Frontal cortex (tissue), 3 donors: ENCODE measurements at regions not wholly inside any gene's neighbourhood (a gene's known extent, or its start where the extent isn't known, plus 50 kb on each side); places are given as distances from the start of the nearest gene placed in this dataset.

Experiments used
- DNase-seq, 2 donors: peaks; one replicate each; pipeline ENCODE4 v3.0.0; 2012; ENCODE audit warnings: low spot score in 2 of 2
- FAIRE-seq: peaks from 2 replicates; lab custom pipeline; 2012; peaks lifted over from hg19 to GRCh38; lab: Jason Lieb, UNC
- donor health status: control.
- donor health status: control.
- donor health status: control.

DNA sequence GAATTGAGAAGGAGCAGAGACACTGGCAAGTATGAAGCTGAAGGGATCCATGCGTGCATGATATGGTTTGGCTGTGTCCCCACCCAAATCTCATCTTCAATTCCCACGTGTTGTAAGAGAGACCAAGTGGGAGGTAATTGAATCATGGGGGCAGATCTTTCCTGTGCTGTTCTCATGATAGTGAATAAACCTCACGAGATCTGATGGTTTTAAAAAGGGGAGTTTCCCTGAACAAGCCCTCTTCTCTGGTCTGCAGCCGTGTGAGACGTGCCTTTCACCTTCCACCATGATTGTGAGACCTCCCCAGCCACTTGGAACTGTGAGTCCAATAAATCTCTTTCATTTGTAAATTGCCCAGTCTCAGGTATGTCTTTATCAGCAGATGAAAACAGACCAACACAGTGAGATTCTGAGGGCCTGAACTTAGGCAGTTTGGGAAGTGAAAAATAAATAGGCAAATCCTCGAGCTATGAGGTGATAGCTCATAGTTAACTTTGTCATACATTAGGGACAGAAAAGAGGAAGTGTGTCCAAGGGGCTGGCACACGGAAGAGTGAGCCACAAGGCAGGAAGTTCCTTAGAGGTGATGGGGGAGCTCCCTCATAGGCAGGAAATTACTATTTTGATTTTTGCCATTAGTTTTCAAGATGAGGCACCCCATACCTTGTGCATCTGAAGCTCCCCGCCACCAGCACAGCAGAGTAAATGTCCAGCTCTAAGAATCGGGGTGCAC lies 658.8 kb upstream of the ID2 start:
- FAIRE-seq (no peak), DNase-seq (no peak)

DNA sequence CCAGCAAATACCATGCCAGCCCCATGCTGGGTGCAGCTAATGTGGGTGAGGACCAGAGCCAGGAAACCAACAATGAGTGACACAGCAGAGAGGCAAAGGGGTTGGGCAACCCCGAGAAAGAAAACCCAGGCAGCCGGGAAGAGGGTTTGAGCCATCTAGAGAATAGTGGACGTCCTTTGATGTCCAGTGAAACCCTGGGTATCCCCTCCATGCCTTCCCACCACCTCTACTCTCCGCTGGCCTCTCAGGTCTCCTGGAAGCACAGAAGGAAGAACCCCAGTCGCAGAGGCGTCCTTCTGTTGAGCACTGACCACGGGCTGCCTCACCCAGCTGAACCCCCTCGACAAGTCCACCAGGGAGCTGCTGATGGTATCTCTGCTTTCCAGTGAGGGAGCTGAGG lies 657.4 kb upstream of the ID2 start:
- FAIRE-seq (no peak), DNase-seq (no peak)

DNA sequence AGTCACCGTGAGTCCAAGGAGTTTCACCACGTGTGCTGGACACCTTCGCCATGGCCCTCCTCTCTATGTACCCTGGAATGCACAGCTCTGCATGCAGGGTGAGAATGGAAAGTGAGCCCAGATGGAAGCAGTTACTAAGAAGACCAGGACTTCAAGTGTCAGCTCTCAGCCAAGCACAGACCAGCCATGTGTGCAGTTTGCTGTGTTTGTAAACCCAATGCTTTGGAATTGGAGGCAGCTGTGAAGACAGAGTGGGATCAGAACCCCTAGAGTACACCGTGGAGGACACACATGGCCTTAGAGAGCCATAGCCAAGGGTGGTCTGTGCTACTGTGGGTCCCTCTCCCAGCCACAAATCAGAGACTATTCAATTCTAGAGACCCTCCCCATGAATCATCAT lies 655.5 kb upstream of the ID2 start:
- no peak for DNase-seq
- no peak for FAIRE-seq

DNA sequence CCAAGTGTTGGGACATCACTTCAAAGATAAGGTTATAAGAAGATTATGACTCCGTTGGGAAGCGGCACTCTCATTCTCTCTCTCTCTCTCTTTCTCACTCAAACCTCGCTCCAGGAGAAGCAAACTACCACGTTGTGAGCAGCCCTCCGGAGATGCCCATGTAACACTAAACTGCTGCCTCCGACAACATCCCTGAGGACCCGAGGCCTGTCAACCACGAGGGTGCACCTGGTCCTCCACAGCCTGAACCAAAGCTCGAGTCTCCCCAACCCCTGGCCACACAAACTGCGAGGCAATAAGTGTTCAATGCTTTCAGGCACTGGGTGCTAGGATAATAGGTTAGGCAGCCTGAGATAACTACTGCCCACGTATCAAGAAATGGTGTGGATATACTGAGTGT lies 654.5 kb upstream of the ID2 start:
- DNase-seq: no peak
- FAIRE-seq: no peak

DNA sequence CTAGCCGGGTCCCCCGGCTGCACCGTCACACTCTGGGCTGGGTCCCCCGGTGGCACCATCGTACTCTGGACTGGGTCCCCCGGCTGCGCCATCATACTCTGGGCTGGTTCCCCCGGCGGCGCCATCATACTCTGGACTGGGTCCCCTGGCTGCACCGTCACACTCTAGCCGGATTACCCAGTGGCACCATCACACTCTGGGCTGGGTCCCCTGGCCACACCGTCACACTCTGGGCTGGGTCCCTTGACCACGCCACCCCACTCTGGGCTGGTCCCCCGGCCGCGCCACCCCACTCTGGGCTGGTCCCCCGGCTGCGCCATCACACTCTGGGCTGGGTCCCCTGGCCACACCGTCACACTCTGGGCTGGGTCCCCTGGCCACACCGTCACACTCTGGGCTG lies 653.8 kb upstream of the ID2 start:
- no peak for FAIRE-seq
- DNase-seq: no peak

DNA sequence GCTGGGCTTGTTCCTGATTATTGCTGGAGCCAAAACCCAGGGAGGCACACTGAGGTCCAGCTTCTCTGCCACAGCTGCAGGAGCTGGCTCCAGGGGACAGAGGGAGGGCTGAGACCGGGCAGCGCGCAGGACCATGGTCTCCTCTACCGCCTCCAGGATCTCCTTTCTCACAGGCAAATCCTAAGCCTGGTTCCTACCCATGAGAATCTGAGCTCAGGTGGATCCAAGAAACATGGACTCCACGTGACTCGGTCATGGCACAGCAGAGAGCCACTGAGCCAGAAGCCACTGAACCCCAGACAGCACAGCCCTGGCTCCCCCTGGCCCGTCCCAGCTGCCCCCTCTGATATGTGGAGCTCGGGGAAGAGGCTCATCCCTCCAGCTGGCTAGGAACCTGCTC lies 653.4 kb upstream of the ID2 start:
- FAIRE-seq: no peak
- no peak for DNase-seq

DNA sequence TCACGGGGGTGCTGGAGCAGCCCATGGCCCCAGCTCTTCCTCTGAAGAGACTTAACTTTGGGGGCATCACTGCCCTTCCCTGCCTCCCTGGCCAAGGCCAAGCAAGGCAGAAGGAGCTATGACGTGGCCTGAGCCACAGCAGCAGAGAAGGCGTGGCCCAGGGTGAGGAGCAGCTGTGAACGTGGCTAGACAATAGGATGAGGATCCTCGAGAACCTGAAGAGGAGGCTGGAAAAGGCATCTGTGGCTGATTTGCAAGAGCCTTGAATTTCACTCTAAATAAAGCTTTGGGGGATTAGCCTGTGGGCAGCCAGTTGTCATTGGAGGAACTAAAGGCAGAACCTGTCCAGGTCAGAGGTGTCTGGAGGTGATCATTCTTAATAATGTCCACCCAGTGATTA lies 652.9 kb upstream of the ID2 start:
- no peak for DNase-seq
- FAIRE-seq: no peak

DNA sequence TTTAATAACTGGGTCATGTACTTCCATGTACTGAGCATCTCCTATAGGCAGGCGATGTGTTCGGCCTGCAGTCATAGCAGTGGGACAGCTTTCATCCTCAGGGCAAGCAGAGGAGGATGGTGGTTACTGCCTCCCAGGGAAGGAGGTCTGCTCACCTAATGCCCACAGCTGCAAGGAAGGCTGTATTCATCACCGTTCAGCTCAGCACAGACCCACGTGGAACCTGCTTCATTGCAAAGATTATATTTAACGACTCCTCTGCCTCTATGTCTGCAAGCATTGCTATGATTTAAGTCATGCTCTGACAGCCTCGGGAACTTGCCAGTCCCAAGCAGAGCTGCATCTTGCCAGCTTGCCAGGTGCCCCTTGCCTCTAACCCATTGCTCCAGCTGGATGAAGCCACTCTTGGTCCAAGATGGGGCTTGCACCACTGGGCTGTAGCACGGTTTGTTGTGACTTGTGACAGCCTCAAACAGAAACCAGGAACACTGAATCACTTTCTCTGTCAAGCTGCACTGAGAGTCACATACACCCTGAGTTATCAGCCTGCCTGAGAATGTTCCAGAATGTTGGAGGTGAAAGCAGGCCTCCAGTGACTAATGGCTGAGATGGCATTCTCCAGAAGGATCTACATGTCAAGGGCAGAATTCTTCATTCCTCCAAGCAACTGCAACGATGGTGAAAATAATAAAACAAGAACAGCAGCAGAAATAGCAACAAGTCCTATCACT lies 651.1 kb upstream of the ID2 start:
- DNase-seq (no peak), FAIRE-seq (no peak)

DNA sequence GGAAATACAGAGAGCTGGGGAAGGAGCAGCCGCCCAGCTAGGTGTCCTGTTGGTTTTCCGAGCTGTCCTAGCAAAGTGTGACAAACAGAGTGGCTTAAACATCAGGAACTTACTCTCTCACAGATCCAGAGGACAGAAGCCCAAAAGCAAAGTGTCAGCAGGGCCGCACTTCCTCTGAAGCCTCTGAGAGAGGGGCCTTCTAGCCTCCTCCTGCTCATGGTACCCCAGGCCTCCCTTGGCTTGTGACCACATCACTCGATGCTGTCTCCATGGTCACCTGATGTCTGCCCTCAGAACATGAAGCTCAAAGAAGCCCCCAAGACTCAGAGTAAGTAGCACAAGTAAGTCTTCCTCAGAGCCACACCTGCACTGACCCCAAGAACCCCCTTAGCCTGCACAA lies 650.5 kb upstream of the ID2 start:
- FAIRE-seq (no peak), DNase-seq (no peak)

DNA sequence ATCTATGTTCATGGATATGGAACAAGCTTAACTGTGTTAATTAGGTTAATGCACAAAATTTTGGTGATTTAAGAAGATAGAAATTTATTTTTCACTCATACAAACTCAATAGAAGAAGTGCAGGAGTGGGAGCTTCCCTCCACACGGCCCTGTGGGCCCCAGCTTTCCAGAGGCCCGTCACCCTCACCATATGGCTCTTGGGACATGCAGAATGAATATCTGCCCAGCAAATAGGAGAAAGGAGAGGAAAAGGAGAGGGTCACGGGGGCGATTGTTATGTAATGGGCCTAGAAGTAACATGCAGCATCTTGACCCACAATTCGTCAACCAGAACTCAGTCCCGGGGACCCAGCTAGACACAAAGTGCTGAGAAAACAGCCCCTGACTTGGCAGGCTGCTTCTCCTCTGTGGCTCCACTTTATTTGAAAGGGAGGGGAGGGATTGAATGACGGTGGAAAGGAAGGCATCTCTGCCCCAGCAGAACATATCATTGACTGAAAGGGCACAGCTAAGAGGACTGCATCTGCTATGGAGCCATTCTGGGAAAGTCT lies 648.2 kb upstream of the ID2 start:
- FAIRE-seq (no peak), DNase-seq (no peak)

DNA sequence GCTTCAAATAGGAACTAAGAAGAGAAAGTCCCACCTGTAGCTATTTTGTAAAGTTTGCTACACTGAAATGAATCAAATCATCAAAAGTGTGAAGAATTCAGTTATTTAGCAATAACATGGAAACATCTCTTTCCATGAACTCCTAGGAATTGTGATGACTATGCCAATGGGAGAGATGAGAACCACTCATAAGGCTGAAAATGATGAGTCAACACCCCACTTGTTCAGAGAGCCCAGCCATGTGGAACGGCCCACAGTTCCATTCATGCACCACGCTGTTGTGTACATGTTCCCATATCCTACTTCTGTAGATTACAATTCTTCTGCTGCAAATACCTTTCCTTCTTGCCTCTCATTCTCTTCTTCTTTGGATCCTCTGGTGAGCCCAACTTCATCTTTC lies 645.5 kb upstream of the ID2 start:
- DNase-seq (no peak), FAIRE-seq (no peak)

DNA sequence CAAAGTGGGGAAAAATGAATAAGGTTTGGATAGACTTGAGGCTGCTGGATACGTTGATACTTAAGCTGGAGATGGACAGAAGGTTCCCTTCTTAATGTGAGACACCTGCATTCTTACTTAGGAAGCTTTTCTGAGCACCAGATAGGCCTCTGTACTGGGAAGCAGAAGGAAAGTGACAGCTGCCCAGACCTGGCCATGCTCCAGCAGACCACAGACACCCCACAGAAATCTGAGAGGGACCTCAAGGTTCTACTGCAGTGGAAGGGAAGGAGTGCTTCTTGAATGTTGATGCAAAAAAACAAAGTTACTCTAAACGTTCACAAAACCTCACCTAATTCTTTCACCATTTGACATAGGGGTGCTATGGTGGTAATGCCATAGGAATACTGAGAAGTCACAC lies 642.1 kb upstream of the ID2 start:
- FAIRE-seq (no peak), DNase-seq (no peak)

DNA sequence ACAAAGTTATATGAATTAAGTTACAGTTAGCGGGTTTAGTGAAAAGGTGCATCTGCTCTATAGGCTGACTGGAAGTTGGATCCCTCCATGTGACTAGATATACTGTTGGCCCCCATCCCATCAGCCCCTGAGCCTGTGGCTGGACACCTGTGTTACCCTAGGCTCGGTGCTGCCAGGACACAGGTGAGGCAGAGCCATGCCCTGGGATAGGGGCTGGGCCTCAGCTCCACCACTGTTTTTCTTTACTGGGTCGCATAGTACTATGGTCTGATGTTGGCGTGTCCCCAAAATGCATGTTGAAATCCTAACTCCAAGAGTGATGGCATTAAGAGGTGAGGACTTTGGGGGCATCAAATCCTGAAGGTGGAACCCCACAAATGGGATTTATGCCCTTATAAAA lies 638.6 kb upstream of the ID2 start:
- no peak for FAIRE-seq
- DNase-seq: no peak

DNA sequence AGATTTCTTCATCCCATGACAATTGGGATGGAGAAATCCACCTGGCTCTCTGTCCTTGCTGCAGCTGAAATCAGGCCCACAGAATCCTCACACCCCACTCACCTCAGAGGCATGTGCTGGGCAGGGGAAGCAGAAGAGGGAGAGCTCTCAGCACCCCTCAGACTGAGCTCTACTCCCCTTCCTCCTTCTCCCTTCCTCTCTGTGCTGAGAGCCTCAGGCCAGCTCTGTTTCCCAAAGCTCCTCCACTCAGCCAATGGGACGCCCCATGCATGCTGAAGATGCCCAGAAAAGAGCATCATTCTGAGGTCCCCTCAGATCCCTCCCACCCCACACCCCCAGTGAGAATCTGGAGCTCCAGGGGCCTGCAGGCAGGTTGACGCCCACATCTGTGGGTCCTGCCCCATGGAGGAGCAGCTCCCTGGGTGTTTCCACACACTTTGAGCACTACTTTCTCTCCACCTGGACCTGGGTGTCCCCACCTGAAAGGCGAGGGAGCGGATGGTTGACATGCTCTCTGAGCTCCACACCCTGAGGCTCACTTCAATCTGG lies 637.7 kb upstream of the ID2 start:
- no peak for DNase-seq
- no peak for FAIRE-seq

DNA sequence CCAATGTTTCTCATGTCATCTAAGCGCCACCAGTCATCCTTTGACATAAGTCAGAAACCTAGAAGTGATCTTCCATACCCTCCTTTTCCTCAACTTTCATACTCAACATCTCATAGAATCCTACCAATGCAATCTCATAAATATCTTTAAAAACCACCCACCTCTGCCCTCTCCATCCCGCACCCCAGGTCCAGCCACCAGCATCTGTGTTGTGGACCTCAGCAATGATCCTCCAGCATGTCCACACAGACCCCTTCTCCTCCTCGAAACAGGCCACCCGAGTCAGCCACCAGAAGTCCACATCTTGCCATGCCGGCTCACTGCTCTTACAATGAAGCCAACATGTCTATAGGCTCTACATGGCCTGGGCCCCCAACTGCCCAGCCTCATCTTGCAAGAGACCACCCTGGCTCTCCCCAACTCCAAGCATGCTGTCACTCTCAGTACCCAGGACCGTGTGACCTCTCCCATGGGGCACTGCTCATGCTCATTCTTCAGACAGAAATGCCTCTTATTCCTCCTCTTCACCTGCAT lies 636.7 kb upstream of the ID2 start:
- no peak for FAIRE-seq

DNA sequence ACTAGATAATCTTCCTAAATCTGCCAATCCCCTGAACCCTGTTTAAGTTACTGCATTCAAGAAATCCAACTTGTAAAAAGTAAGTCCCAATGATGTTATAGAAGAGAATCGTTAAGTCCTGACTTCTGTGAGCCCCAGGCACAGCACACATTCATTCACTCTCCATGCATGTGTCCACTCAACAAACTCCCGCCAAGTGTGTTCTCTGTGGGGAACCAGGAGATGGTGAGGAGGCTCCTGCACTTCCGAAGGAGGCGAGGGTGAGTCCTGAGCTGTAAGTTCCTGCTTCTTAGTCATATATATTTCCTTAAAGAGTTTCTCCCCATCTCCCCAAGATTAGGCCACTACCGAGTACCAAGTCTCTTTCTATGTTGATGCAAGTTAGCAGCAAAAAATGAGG lies 635.0 kb upstream of the ID2 start:
- no peak for FAIRE-seq
- no peak for DNase-seq

More for the DNA sequence above, 636.7 kb upstream of the ID2 start:
- DNase-seq: no peak

DNA sequence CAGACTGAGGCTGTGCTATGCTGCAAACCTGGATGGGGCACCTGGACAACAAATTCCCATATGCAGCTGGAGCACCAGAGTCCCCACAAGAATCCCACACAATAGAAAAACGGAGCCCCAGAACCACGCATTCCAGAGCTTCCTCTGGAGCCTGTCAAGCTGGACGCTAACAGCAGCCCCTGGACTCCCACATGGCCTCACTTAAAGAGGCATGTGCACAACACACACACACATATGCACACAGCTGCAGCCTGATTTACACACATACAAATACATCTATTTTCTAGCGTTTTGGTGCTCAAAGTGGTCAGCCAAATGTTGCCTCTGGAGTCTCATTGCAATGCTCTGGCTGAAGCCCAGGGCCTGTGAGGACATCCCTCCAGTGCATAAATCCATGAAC lies 632.7 kb upstream of the ID2 start:
- FAIRE-seq (no peak), DNase-seq (no peak)

DNA sequence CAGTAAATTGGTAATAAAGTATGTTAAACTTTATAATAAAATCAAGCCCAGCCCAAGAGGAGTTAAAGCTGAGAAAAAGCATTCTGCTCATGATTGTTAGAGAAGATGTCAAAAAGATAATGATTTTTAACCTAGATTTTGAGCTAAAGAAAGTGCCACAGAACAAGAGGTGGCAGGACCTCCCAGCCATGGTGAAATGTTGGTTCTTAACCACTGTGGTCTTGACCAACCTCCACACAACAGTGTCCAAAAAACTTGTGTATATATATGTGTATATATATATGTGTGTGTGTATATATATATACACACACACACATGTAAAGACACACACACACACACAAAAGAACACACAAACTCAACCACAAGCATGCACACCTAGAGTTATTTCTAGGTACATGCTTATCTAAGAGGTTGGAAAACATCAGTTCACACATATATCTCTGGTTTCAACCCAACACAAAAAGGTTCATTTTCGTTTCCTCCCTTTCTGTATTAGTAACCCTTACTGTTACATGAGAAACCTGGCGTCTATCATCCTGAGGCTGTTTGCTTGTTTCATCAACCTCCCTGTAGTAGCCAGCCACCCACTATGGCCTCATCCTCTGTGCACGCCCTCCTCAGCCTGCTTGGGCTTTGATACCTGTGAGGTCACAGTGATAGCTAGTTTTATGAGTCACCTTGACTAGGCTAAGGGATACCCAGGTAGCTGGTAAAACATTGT lies 631.8 kb upstream of the ID2 start:
- no peak for DNase-seq
- no peak for FAIRE-seq

DNA sequence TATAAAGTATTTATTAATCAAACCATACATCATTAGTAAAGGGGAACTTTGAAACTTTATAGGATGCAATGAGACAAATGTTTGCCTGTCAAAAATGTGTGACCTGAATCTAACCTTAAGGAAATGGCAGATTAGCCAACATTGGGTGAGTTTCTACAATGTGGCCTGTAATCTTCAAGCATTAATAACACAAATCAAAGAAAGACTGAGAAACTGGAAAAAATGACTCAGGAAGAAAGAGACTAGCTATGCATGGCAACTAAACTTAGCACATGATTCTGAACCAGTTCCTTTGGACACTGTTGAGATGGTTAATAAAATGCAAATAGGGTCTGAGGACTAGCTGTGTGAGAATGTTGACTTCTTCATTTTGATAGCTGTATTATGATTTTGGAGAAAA lies 628.6 kb upstream of the ID2 start:
- FAIRE-seq (no peak), DNase-seq (no peak)

DNA sequence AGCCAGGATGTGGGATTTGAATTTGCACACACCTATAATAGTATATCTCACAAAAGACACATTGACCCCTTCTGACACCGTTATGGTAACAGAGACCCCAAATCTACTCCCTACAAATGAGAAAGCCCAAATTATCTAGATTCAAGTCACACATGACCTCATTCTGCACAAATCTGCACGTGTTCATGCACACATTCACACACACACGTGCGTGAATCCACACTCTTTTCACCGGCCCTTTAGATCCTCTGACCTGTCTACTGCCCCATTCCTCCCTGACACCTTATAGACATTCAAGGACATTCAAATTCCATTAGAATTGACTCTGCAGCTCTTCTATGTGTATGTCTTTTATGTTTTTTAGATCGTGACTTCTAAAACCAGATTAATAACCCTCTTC lies 627.8 kb upstream of the ID2 start:
- DNase-seq (no peak), FAIRE-seq (no peak)
